Effector CD8-positive, alpha-beta T cell (primary cell): ENCODE measurements at regions not wholly inside any gene's neighbourhood (a gene's known extent, or its start where the extent isn't known, plus 50 kb on each side); places are given as distances from the start of the nearest gene placed in this dataset.
"Not testable (repeated sequence)": the region's sequence is repeated elsewhere in the genome, so short reads cannot be mapped to it uniquely, and the experiment has no call there.

ENCODE experiments used
- DNase-seq: peaks from one replicate; lab custom pipeline; 2025; lab: John Stamatoyannopoulos, UW

GRCh38 chr1:61579802-61580201, 145.1 kb downstream of the TM2D1 start:
- no peak for DNase-seq

- no peak for DNase-seq
These were observed 152.9 kb downstream of the TM2D1 start for GRCh38 chr1:61572046-61572445.

GRCh38 chr1:61570191-61570590, 154.8 kb downstream of the TM2D1 start:
- no peak for DNase-seq

- no peak for DNase-seq
These were observed 155.7 kb downstream of the TM2D1 start for GRCh38 chr1:61569303-61569621.

GRCh38 chr1:61568460-61569302, 156.3 kb downstream of the TM2D1 start:
- DNase-seq, result no peak

- no peak for DNase-seq
These were observed 158.8 kb downstream of the TM2D1 start for GRCh38 chr1:61566177-61566576.

- no peak for DNase-seq
These were observed 161.3 kb downstream of the TM2D1 start for GRCh38 chr1:61563611-61564010.

- no peak for DNase-seq
These were observed 163.3 kb downstream of the TM2D1 start for GRCh38 chr1:61561666-61562065.

GRCh38 chr1:61560385-61560784, 164.6 kb downstream of the TM2D1 start:
- DNase-seq, result no peak

GRCh38 chr1:61556631-61557030, 168.3 kb downstream of the TM2D1 start:
- no peak for DNase-seq

GRCh38 chr1:61552630-61553305, 172.2 kb downstream of the TM2D1 start:
- DNase-seq, result no peak

GRCh38 chr1:61547302-61547701, 177.6 kb downstream of the TM2D1 start:
- not testable (repeated sequence) for DNase-seq

GRCh38 chr1:61544870-61545269, 180.1 kb downstream of the TM2D1 start:
- not testable (repeated sequence) for DNase-seq

- not testable (repeated sequence) for DNase-seq
These were observed 181.4 kb downstream of the TM2D1 start for GRCh38 chr1:61543498-61543897.

GRCh38 chr1:61539720-61540462, 185.1 kb downstream of the TM2D1 start:
- no peak for DNase-seq

GRCh38 chr1:61538228-61538627, 186.7 kb downstream of the TM2D1 start:
- DNase-seq, result no peak

GRCh38 chr1:61536174-61537108, 188.5 kb downstream of the TM2D1 start:
- no peak for DNase-seq

GRCh38 chr1:61534847-61535246, 190.1 kb downstream of the TM2D1 start:
- no peak for DNase-seq

GRCh38 chr1:61533546-61533945, 191.4 kb downstream of the TM2D1 start:
- DNase-seq, result no peak

GRCh38 chr1:61531716-61532115, 193.2 kb downstream of the TM2D1 start:
- no peak for DNase-seq

- DNase-seq, result no peak
These were observed 200.9 kb downstream of the TM2D1 start for GRCh38 chr1:61523893-61524605.
